ENCODE measurements at regions not wholly inside any gene's neighbourhood (a gene's known extent, or its start where the extent isn't known, plus 50 kb on each side); places are given as distances from the start of the nearest gene placed in this dataset.
"Not testable (repeated sequence)": the region's sequence is repeated elsewhere in the genome, so short reads cannot be mapped to it uniquely, and the experiment has no call there.

DNA sequence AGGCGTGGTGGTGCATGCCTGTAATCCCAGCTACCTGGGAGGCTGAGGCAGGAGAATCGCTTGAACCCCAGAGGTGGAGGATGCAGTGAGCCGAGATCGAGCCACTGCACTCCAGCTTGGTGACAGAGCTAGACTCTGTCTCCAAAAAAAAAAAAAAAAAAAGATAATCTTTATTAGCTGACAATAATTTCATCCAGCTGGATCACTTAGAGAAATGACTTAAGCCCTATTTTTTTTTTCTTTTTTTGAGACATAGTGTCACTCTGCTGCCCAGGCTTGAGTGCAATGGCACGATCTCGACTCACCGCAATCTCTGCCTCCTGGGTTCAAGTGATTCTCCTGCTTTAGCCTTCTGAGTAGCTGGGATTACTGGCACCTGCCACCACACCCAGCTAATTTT lies 51.6 kb upstream of the MAP4K4 start:
- not testable (repeated sequence) for DNase-seq (ENCODE audit: low spot score)

- no peak for DNase-seq (ENCODE audit: low spot score)
Observed at GRCh38 chr2:101644842-101645383, 52.6 kb upstream of the MAP4K4 start.

DNA sequence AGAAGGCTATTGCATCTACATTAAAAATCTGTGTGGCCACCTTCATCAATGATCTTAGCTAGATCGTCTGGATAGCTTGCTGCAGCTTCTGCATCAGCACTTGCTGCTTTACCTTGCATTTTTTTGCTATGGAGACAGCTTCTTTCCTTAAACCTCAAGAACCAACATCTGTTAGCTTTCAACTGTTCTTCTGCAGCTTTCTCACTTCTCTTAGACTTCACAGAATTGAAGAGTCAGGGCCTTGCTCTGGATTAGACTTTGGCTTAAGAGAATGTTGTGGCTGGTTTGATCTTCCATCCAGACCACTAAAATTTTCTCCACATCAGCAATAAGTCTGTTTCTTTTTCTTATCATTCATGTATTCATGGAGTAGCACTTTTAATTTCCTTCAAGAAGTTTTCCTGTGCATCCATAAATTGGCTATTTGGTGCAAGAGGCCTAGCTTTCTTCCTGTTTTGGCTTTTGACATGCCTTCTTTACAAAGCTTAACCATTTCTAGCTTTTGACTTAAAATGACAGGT lies 54.4 kb upstream of the MAP4K4 start:
- no peak for DNase-seq (ENCODE audit: low spot score)

GRCh38 chr2:101638817-101639605 lies 58.5 kb upstream of the MAP4K4 start:
- DNase-seq (ENCODE audit: low spot score), result no peak

- no peak for DNase-seq (ENCODE audit: low spot score)
Observed at GRCh38 chr2:101638181-101638711, 59.3 kb upstream of the MAP4K4 start.

DNA sequence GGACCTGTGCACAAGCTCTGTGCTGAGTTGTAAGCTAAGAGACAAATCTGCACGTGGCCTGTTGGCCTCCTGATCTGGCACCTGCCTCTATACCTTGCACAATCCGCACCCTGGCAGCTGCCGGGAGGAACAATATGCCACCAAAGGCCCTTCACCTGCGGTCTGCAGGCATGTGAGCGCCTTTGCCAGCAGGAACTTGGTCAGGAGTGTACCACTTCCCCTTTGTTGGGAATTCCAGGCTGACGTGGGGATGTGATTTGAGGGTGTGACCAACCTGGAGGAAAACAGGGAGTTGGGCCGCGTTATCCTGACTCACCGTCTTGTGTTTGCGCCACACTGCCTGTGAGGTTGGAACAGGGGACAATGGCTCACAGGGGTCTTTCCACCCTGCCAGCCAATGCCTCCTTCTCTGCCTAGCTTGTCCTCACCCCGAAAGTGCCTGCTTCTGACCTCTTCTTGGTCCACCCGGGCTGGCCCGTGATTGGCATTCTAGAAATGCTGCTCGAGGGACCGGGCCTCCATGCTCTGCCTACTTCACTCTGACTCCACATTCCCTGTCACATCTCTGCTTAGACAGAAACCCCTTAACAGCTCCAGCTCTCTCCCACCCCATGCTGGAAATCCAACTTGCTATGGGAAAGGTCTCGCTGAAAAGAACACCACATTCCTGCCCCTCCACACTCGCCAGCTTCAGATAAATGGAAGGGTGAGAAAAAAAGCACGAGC lies 67.1 kb upstream of the MAP4K4 start:
- no peak for DNase-seq (ENCODE audit: low spot score)

GRCh38 chr2:101628030-101628392 lies 69.5 kb upstream of the MAP4K4 start:
- DNase-seq (ENCODE audit: low spot score), result no peak

- no peak for DNase-seq (ENCODE audit: low spot score)
Observed at GRCh38 chr2:101627285-101628029, 70.0 kb upstream of the MAP4K4 start.

GRCh38 chr2:101625814-101626213 lies 71.7 kb upstream of the MAP4K4 start:
- DNase-seq (ENCODE audit: low spot score), result not testable (repeated sequence)

DNA sequence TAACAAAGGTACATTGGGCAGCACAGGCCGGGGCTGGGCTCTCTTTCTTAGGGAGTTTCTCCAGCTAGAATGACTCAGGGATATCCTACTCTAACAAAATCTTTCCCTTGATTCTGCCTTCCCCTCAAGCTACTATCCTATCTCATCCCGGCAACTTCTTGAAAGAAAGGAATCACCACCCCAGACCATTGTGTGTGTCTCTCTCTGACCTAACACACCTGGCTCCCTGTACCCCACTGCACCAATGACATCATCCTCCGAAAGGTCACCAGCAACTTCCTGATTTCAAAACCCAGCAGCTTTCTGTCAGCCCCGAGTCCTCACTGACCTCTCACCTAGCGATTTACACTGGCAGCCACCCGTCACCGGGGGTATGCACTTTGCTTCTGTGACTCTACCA lies 72.1 kb upstream of the MAP4K4 start:
- no peak for DNase-seq (ENCODE audit: low spot score)

DNA sequence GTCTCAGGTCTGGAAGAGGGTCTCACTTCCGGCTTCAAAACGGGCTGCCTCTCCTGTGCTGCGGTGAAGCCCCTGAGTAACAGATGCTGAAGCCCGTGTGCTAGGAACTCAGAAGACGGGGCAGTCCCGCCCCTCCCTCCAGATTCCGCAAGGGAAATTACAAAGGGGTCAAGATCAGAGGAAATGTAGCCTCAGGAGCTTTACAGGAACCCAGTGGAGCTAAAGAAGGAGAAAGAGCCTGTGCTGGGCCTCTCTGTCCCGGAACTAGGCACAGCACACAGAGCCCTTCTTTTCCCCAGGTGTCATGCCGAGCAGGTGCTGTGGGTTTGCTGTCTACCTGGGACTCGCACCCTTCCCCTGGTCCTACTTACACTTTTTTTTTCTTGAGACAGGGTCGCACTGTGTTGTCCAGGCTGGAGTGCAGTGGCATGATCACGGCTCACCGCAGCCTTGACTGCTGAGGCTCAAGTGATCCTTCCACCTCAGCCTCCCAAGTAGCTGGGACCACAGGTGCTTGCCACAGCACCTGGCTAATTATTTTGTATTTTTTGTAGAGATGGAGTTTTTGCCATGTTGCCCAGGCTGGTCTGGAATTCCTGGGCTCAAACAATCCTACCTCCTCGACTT lies 72.7 kb upstream of the MAP4K4 start:
- DNase-seq (ENCODE audit: low spot score), result no peak

- DNase-seq (ENCODE audit: low spot score), result peak; percentile 26
Observed at GRCh38 chr2:101623031-101623521, 74.4 kb upstream of the MAP4K4 start.

DNA sequence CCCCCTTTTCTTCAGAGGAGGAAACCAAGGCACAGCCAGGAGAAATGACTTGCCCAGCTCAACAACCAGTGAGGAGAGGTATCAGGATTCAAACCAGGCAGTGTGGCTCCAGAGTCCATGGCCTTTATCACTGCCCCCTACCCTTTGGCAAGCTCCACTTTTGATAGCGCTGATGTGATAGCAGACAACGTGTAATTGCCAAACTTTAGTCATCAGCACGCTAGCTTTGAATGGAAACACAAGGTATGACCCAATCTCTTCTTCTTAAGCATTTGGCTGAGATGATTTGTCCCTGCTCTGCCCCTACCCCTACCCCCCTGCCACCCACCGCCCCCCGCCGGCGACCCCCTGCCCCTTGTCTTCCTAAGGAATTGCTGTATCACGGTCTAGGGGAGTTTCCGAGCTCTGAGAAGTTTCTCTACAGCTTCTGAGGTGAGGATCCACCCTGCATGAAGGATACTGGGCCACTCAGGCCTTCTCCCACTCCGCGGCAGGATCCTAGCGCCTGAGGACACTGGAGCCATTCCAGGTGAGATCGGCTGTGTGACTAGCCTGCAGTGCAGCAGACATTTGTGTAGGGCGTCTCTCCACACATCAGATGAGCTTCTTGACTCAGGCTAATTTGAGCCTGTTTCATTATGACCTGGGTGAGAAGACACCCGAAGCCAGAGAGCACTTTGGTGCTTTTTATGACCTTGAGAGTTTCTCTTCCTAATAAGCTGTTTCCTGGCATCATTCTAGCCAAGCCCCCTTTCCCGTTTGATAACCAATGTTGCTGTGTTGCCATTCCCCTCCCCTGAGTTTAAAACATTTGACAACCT lies 75.1 kb upstream of the MAP4K4 start:
- no peak for DNase-seq (ENCODE audit: low spot score)

GRCh38 chr2:101619191-101619591 lies 78.3 kb upstream of the MAP4K4 start:
- no peak for DNase-seq (ENCODE audit: low spot score)

DNA sequence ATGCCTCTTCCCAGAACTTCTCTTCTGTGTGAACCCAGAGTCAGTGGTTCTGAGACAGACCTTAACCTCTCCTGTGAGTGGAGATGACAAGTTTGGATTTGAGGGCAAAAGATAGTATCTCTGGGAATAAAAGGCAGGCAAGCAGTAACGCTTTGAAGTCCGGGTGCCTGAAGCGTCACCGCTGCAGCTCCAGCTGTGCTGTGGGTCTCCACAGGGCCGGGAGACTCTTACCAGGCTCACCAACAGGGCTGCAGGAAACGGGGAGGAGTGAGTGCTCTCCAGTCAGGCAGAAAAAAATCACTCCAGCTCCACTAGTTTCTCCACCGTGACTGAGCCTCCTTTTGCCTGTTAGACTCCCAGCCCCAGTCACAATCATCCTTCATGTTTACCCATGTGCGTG lies 79.7 kb upstream of the MAP4K4 start:
- DNase-seq (ENCODE audit: low spot score), result no peak

DNA sequence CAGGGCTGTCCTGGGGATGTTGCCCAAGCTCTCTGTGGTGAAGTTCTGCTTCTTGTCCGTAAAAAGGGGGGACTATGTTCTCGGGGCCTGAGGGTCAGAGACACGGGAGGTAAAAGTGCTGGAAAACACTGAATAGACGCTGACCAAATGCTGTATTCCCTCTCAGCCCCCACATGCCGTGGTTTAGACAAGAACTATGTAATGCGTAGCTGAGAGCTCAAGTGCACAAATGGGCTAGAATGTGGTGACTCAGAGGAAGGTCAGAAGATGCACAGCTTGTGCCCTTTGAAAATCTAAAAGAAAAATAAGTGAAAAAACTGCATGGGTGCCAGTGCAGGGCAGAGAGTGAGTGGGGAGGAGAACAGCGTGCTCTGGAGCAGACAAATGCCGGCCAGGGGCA lies 80.3 kb upstream of the MAP4K4 start:
- DNase-seq (ENCODE audit: low spot score), result no peak

DNA sequence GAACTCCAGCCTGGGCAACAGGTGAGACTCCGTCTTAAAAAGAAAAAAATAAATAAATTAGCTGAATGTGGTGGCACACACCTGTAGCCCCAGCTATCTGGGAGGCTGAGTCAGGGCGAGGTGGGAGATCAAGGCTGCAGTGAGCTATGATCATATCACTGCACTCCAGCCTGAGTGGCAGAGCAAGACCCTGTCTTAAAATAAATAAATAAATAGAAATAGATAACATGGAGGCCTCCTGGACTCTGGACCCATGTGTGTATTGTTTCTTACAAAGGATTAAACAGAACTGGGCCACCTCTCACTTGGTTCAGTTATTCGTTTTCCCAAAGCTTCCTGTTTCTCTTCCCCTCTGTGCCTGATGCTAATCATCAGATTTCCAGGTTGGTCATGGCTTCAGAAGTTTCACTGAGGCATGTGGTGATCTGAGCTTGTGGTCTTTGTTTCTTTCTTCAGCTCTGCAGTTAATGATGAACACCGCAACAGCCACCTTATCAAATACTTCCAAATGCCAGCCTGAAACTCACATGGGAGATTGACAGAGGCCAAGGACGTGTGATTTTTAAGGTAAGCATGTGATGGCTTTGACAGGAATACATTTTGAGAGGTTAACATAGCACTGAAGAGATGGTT lies 83.3 kb upstream of the MAP4K4 start:
- DNase-seq (ENCODE audit: low spot score), result no peak

DNA sequence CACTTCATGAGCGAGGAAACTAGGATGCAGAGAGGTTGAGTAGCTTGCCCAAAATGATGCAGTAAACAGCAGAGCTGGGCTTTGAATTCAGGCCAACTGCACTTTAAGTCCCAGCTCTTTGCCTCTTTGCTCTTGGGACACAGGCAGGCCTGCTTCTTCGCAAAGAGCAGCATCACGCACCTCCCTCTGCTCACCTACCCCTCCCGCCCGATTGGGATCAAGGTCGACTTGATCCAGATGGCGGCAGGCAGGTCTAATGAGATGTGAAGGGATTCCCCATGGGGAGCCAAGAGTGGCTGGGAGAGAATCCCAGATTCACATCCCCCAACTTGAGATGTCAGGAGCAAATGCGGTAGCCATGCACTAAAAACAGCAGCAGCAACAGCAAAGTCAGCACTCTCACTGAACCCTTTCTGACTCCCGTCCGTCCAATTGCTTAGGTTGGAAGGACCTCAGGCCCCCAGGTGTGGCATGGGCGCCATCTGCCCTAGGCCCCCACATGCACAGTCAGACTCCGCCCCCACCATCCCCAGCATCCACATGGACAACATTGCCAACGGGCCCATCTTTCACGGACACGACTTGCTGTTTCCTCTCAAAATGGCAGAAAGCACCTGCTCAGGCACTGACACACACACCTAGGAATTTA lies 84.3 kb upstream of the MAP4K4 start:
- DNase-seq (ENCODE audit: low spot score), result no peak

- DNase-seq (ENCODE audit: low spot score), result no peak
Observed at GRCh38 chr2:101612019-101612418, 85.5 kb upstream of the MAP4K4 start.

All from CD4-positive, alpha-beta T cell treated with Interleukin-6 at 100 ng/mL for 8 hours (primary cell).